ENCODE measurements at regions not wholly inside any gene's neighbourhood (a gene's known extent, or its start where the extent isn't known, plus 50 kb on each side); places are given as distances from the start of the nearest gene placed in this dataset.
"Not testable (repeated sequence)": the region's sequence is repeated elsewhere in the genome, so short reads cannot be mapped to it uniquely, and the experiment has no call there.

GRCh38 chr5:17118631-17119030 lies 98.8 kb upstream of the BASP1 start:
- in situ Hi-C loops (cut with HindIII; ENCODE audit: low sequenced_read_pairs) = no loop called here

DNA sequence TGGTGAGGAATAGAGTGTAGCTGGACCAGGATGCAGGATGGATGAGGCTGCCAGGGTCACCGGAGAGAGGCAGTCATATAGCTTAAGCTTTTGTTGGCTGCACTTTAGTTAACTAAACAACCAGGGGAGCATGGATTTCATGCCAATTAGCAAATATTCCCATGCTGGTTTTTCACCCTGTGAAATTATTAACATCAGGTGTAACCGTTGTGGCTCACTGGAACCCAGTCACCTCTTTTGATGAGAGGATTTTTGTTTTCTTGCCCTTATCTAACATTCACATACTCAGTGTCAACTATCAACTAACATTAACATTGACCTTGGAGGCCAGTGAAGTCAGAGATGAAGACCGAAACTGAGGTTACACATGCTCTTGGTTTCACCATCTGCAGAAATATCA lies 97.2 kb upstream of the BASP1 start:
- in situ Hi-C loops (cut with HindIII; ENCODE audit: low sequenced_read_pairs) = no loop called here

- in situ Hi-C loops (cut with HindIII; ENCODE audit: low sequenced_read_pairs) = no loop called here
Measured at GRCh38 chr5:17121776-17122175, 95.7 kb upstream of the BASP1 start.

DNA sequence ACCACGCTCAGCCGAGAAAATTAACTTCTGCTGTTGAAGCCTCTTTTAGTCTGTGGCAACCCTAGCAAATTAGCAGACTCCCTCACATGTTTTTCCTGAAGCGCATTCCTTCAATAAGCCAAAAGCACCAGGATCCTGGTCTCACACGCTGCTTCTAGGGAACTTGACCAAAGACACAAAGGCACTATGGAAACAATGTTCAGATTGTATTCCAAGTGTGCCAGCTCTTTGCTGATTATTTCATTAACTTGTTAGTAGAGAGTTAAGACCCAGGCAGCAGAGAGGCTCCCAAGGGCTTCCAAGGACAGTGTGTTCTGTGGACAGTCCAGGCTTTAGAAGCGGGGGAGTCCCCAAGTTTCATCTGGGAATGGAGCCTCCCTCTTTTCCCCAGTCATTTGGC lies 94.4 kb upstream of the BASP1 start:
- in situ Hi-C loops (cut with HindIII; ENCODE audit: low sequenced_read_pairs) = no loop called here

GRCh38 chr5:17123773-17124172 lies 93.7 kb upstream of the BASP1 start:
- in situ Hi-C loops (cut with HindIII; ENCODE audit: low sequenced_read_pairs) = not testable (repeated sequence)

DNA sequence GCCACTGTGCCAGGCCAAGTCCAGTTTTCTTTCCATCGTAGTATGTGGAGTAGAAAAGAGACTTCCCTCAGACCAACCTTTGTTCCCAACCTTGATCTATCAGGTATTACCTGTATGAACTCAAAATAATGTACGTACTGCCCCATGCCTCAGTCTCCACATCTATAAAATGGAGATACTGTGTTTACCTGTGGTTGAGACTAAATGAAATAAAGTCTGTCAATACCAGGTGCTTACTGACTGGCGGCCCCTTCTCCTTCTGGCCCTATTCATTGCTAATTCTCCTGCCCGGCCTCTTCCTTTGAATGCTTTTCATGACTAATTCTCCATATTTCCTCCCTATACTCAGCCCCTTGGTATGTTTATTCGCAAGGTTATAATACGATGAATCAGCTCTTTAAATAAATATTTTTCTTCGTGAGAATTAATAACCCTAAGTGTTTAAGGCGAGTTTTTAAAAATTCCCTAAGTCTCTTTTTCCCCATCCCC lies 89.6 kb upstream of the BASP1 start:
- in situ Hi-C loops (cut with HindIII; ENCODE audit: low sequenced_read_pairs) = no loop called here

GRCh38 chr5:17129093-17129849 lies 88.2 kb upstream of the BASP1 start:
- in situ Hi-C loops (cut with HindIII; ENCODE audit: low sequenced_read_pairs) = no loop called here

- in situ Hi-C loops (cut with HindIII; ENCODE audit: low sequenced_read_pairs) = not testable (repeated sequence)
Measured at GRCh38 chr5:17130302-17130701, 87.1 kb upstream of the BASP1 start.

- in situ Hi-C loops (cut with HindIII; ENCODE audit: low sequenced_read_pairs) = no loop called here
Measured at GRCh38 chr5:17132444-17133083, 84.9 kb upstream of the BASP1 start.

- in situ Hi-C loops (cut with HindIII; ENCODE audit: low sequenced_read_pairs) = no loop called here
Measured at GRCh38 chr5:17135050-17135449, 82.4 kb upstream of the BASP1 start.

DNA sequence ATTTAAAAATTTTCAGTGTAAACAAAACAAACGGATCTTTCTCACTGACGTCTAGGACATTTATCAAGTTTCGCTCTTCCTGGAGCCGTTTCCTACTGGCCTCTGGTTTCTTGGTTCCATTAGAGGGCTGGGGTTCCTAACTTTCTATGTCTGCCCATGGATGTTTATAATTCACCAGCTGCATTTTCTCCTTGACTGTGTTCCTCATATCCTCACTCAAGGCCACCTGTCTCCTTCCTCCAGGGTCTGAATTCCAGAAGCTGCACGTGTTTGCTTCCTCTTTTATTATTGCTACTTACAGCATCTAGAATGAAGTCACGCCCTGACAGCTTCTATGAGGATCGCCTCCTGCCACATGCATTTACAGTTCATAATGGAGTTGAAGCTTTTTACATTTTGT lies 74.1 kb upstream of the BASP1 start:
- in situ Hi-C loops (cut with HindIII; ENCODE audit: low sequenced_read_pairs) = no loop called here

DNA sequence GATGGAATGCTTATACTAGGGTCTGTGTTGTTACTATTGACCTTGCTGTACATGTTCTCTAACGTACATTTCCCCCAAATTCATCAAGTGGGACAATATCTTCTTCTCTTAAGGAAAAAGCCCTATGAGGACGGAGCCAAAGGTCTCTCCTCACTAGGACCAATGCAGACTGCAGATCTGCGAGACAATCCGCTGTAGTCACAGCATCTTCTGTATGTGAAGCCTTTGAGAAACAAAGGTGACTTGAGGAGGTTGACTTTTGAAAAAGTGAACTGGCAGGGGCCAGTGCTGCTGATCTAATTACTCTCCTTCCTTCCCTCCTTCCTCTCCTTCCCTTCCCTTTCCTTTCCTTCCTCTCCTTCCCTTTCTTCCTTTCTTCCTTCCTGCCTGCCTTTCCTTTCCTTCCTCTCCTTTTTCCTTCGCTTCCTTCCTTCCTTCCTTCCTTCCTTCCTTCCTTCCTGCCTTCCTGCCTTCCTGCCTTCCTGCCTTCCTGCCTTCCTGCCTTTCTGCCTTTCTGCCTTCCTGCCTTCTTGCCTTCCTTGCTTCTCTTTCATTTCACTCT lies 71.1 kb upstream of the BASP1 start:
- in situ Hi-C loops (cut with HindIII; ENCODE audit: low sequenced_read_pairs) = loop anchor here (5.0 kb wide), 2 partner anchors 36 to 54 kb away; no protein-coding TSS in a partner anchor

DNA sequence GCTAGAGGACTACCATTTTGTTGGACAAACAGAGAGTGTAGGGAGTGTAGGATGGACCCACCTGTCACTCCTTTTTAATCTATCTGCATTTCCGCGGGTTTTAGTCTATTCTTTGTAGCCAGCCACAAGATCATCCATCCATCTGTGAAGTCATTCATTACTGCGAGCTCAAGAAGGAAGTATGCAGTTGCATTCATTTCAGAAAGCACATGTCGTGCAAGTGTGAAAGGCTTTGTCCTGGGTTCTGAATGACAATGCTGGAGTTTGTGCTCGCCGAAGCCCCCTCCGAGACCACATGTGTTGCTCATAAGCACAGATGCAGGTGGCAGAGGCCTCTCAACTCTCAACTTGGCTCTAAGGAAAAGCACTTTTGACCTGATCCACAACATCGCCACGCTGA lies 70.3 kb upstream of the BASP1 start:
- in situ Hi-C loops (cut with HindIII; ENCODE audit: low sequenced_read_pairs) = loop anchor here (5.0 kb wide), 2 partner anchors 35 to 55 kb away; no protein-coding TSS in a partner anchor

DNA sequence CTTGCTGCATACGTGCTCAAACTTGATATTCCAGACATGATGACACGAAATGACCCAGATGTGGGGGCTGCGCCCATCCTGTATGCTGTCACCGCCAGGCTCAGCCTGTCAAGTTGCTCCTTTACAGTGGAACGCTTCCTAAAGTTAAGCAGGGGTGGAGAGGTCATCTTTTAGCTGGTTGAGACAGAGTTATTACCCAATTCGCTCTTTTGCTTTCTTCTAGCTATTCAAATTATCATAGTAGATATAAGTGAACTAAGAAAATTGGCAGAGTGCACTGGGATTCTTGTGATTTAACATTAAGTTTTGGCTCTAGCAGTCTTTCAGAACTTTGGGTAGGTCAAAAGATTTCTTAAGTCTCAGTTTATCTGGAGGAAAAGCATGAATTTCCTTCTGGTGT lies 69.8 kb upstream of the BASP1 start:
- in situ Hi-C loops (cut with HindIII; ENCODE audit: low sequenced_read_pairs) = loop anchor here (5.0 kb wide), 2 partner anchors 35 to 55 kb away; no protein-coding TSS in a partner anchor

DNA sequence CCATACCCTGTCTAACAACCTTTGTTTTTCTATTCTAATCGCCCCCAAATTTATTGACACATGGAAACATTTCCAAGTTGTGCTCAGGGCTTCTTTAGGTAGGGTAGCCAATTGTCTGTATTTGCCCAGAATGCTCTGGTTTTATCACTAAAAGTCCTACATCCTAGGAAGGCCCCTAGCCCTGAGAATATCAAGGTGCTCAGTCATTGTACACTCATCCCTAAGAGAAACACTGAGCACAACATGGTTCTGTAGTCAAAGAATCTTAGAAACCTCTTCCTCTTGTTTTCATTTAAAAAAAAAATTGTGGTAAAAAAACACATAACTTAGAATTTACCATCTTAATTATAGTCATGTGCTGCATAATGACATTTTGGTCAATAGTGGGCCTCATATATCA lies 69.0 kb upstream of the BASP1 start:
- in situ Hi-C loops (cut with HindIII; ENCODE audit: low sequenced_read_pairs) = loop anchor here (5.0 kb wide), 2 partner anchors 34 to 56 kb away; no protein-coding TSS in a partner anchor

DNA sequence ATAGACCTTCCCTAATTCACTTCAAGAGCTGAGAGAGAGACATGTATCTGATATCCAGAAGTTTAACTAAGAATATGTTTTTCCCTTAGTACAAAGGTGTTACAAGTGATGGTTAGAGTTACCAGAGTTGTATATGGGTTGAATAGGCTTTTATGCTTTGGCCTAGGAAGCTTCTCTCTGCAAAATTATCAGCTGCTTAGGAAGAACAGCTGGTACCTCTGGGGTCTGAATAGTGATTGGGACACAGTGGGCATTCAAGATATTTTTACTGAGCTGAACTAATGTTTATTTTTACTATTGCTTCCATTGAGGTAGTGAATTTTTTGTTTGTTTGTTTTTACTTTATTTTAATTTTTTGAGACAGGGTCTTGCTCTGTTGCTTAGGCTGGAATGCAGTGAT lies 67.6 kb upstream of the BASP1 start:
- in situ Hi-C loops (cut with HindIII; ENCODE audit: low sequenced_read_pairs) = loop anchor here (5.0 kb wide), 2 partner anchors 33 to 57 kb away; no protein-coding TSS in a partner anchor

GRCh38 chr5:17150531-17150930 lies 66.9 kb upstream of the BASP1 start:
- in situ Hi-C loops (cut with HindIII; ENCODE audit: low sequenced_read_pairs) = no loop called here

DNA sequence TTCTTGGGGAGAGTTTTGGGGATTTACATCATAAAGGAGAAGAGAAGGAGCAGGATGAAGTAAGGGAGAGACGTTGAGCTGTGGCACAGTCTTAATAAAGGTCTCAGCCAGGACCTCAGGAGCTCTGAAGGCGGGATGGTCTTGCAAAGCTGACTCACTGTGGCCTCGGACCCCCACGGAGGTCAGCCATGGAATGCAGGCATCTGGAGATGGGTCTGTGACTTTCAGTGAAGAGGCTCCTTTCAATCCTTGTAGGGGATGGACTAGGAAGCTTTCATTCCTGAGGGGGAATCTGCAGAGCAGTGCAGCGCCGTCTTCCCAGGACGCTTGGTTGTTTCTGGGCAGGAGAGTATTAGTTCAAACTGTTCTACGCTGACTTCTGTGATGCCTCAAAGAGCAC lies 65.7 kb upstream of the BASP1 start:
- in situ Hi-C loops (cut with HindIII; ENCODE audit: low sequenced_read_pairs) = no loop called here

- in situ Hi-C loops (cut with HindIII; ENCODE audit: low sequenced_read_pairs) = no loop called here
Measured at GRCh38 chr5:17154211-17154996, 63.0 kb upstream of the BASP1 start.

DNA sequence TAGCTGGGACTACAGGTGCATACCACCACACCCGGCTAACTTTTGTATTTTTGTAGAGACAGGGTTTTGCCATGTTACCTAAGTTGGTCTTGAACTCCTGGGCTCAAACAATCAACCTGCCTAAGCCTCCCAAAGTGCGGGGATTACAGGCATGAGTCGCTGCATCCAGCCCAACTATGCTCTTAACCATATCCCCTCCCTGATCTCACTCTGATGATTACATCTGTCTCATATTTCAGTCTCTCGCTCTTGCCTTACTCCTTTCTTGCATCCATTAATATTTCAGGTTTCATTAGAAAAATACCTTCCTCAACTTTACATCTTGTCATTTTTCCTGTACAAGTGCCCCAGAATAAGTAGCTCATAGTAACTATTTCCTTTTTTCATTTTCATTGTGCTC lies 61.0 kb upstream of the BASP1 start:
- in situ Hi-C loops (cut with HindIII; ENCODE audit: low sequenced_read_pairs) = no loop called here

GRCh38 chr5:17157294-17157693 lies 60.1 kb upstream of the BASP1 start:
- in situ Hi-C loops (cut with HindIII; ENCODE audit: low sequenced_read_pairs) = no loop called here
